K562 (cell line): ENCODE measurements at regions not wholly inside any gene's neighbourhood (a gene's known extent, or its start where the extent isn't known, plus 50 kb on each side); places are given as distances from the start of the nearest gene placed in this dataset.

Experiments used
- ATAC-seq: fragments of 200-7000 bp; cut with Tn5 transposase; 3 replicates; pipeline ENCODE4 v1.9.1; 2020; ENCODE audit warnings: moderate library complexity
- BruUV-seq: library from RNA; stranded (reverse); fragments of 400-500 nt; replicated peaks from 2 replicates; lab custom pipeline; 2021; lab: Mats Ljungman, UMichigan
- CTCF ChIA-PET: fragments of 300-600 bp; formaldehyde crosslinking; extraction: SDS; loops from one replicate; lab custom pipeline; 2021; ENCODE audit warnings: low intra/inter-chr PET ratio; lab: Yijun Ruan, JAX
- POLR2A ChIA-PET: fragments of 300-600, 350-650 bp; sonication (Branson Sonifier 250); formaldehyde crosslinking; extraction: SDS; loops from one replicate; lab custom pipeline; 2021; ENCODE audit warnings: antibody characterized with exemption, inconsistent platforms; lab: Yijun Ruan, JAX
- DNase-seq, 4 experiments: peaks; one replicate each; pipeline versions ENCODE4 v3.0.0 to v3.0.0-alpha.2; 2011 to 2018; ENCODE audit warnings: low spot score in 3 of 4, mixed read lengths in 3 of 4; ENCODE audit errors: extremely low read depth in 1 of 4
- FAIRE-seq: peaks from 2 replicates; lab custom pipeline; 2011; peaks lifted over from hg19 to GRCh38; lab: Jason Lieb, UNC
- H2AFZ ChIP-seq: 2 replicates; pipeline ENCODE4 v1.6.0; 2011; ENCODE audit warnings: low read depth, low read length, control low read depth, inconsistent platforms
- H3K27ac ChIP-seq: fragments of 200-600 bp; 3 replicates; pipeline ENCODE4 v1.8.0; 2011; ENCODE audit warnings: low read depth, mild to moderate bottlenecking, control low read depth, inconsistent platforms, low read length, moderate library complexity, mixed read lengths; ENCODE audit errors: extremely low read depth
- H3K27me3 ChIP-seq, 2 experiments: fragments of 300-600 bp in 1 of 2; 2 replicates in 1 of 2; 3 replicates in 1 of 2; pipeline versions ENCODE4 v1.6.0 to v1.8.0; 2011; ENCODE audit warnings: inconsistent platforms in 2 of 2, low read length in 2 of 2, mild to moderate bottlenecking in 1 of 2, mixed read lengths in 1 of 2, moderate library complexity in 1 of 2; ENCODE audit not compliant: control insufficient read depth in 2 of 2, insufficient read depth in 2 of 2
- H3K36me3 ChIP-seq: fragments of 300-600 bp; 3 replicates; pipeline ENCODE4 v1.8.0; 2011; ENCODE audit warnings: mild to moderate bottlenecking, low read length, inconsistent platforms; ENCODE audit not compliant: control insufficient read depth, insufficient read depth
- H3K4me1 ChIP-seq, 2 experiments: fragments of 200-600 bp in 1 of 2; replicated peaks in 1 of 2; 2 replicates in 1 of 2; 3 replicates in 1 of 2; pipeline versions ENCODE4 v1.5.1 to v1.8.0; 2011; ENCODE audit warnings: inconsistent platforms in 2 of 2, low read length in 2 of 2, mild to moderate bottlenecking in 1 of 2, mixed read lengths in 1 of 2, moderate library complexity in 1 of 2; ENCODE audit not compliant: control insufficient read depth in 2 of 2, insufficient read depth in 2 of 2
- H3K4me2 ChIP-seq: 2 replicates; pipeline ENCODE4 v1.6.1; 2011; ENCODE audit warnings: low read length, control low read depth, inconsistent platforms, mixed read lengths; ENCODE audit not compliant: insufficient read depth
- H3K4me3 ChIP-seq: fragments of 200-600 bp; sonication (generic), shearing (Covaris generic); 2 replicates; pipeline ENCODE4 v1.5.1; 2016; ENCODE audit warnings: control low read depth, inconsistent platforms
- H3K79me2 ChIP-seq: fragments of 200-600 bp; 3 replicates; pipeline ENCODE4 v1.8.0; 2011; ENCODE audit warnings: low read length, inconsistent platforms; ENCODE audit not compliant: control insufficient read depth, insufficient read depth
- H3K9ac ChIP-seq, 2 experiments: 2 replicates each; pipeline versions ENCODE4 v1.6.0 to v1.6.1; 2011; ENCODE audit warnings: low read depth in 2 of 2, low read length in 2 of 2, control low read depth in 1 of 2, inconsistent platforms in 1 of 2, mild to moderate bottlenecking in 1 of 2, mixed read lengths in 1 of 2; ENCODE audit not compliant: insufficient read depth in 1 of 2
- H3K9me1 ChIP-seq: one replicate; pipeline ENCODE4 v1.6.0; 2011; ENCODE audit warnings: inconsistent platforms, mild to moderate bottlenecking, low read length, moderate library complexity; ENCODE audit not compliant: control insufficient read depth, insufficient read depth
- H3K9me3 ChIP-seq: replicated peaks from 2 replicates; pipeline ENCODE4 v1.5.1; 2011; ENCODE audit warnings: low read depth, low read length, inconsistent platforms; ENCODE audit not compliant: control insufficient read depth, insufficient read depth
- H4K20me1 ChIP-seq: replicated peaks from 2 replicates; pipeline ENCODE4 v1.6.1; 2011; ENCODE audit warnings: low read length, inconsistent platforms, mixed read lengths; ENCODE audit not compliant: control insufficient read depth, insufficient read depth
- ARNT ChIP-seq, 2 experiments: fragments of 450-650 bp; IDR thresholded peaks; 2 replicates each; pipeline ENCODE4 v1.6.1; 2016; ENCODE audit warnings: mild to moderate bottlenecking in 1 of 2
- MAFK ChIP-seq: IDR thresholded peaks from 2 replicates; pipeline ENCODE4 v1.6.1; 2011; ENCODE audit warnings: low read length, improper control_type of control experiment
- SMARCB1 ChIP-seq: IDR thresholded peaks from 2 replicates; pipeline ENCODE4 v1.6.1; 2011; ENCODE audit warnings: improper control_type of control experiment, low read depth; ENCODE audit not compliant: insufficient read length
- SPI1 ChIP-seq: IDR thresholded peaks from 2 replicates; pipeline ENCODE4 v1.6.1; 2011; ENCODE audit warnings: low read depth, low read length, control low read depth, borderline replicate concordance
- SRSF1 ChIP-seq: fragments of 200-400 bp; formaldehyde crosslinking; IDR thresholded peaks from 2 replicates; pipeline ENCODE4 v1.6.1; 2017; ENCODE audit warnings: mild to moderate bottlenecking, low read depth, low read length, moderate library complexity
- ZNF274 ChIP-seq: IDR thresholded peaks from 2 replicates; pipeline ENCODE4 v1.6.1; 2011; ENCODE audit warnings: low read depth, mild to moderate bottlenecking, low read length, moderate library complexity, borderline replicate concordance
- ZNF79 ChIP-seq: fragments of 250-450 bp; sonication (Bioruptor Pico); IDR thresholded peaks from 2 replicates; pipeline ENCODE4 v1.4.0; 2020; ENCODE audit warnings: low read depth, mild to moderate bottlenecking, moderate library complexity
- WGBS: fragments of 100-300 bp; shearing (Covaris generic); methylation state at CpG from one replicate; pipeline ENCODE4 v1.1.6; 2016; ENCODE audit warnings: low coverage, mixed read lengths; ENCODE audit not compliant: insufficient coverage; ENCODE audit errors: missing lambda C conversion rate; 5-methylcytosine and 5-hydroxymethylcytosine counted together
- in situ Hi-C: fragments of 300-500 bp; cut with MboI; formaldehyde crosslinking; loops from 4 replicates; pipeline ENCODE4 v1.15.0; 2018; ENCODE audit warnings: inconsistent platforms, mixed read lengths
- intact Hi-C: fragments of 100-400 bp; cut with micrococcal nuclease; formaldehyde crosslinking; loops from 2 replicates; pipeline ENCODE4 v1.14.2; 2022
- TF ChIP-seq, protein P1 (sequence below): fragments of 450-650 bp; formaldehyde crosslinking; IDR thresholded peaks from 2 replicates; pipeline ENCODE4 v1.4.0; 2022; ENCODE audit warnings: missing genetic modification characterization

DNA sequence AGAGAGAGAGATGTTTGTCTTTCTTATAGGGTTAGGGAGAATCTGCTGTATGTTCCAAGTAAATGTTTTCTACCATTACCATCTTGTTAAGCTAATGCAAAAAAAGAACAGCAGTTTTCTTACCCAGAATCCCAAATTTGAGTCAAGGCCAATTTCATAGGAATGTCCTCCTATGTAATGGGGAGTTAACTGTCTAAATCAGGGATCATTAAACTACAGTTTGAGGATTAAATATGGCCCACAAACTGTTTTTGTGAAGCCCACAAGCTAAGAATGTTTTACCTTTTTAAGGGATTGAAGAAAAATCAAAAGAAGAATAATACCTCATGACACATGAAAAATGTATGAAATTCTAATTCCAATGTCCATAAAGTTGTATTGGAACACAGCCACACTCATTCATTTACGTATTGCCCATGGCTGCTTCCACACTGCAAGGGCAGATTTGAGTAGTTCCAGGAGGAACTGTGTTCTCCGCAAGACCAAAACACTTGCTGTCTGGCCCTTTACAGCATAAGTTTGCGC is 113.2 kb upstream of the SPRY1 start (continued):
- TF ChIP-seq SRSF1 (no peak), ZNF79 (CRISPR knock-in tag) (no peak), SMARCB1 (no peak)

DNA sequence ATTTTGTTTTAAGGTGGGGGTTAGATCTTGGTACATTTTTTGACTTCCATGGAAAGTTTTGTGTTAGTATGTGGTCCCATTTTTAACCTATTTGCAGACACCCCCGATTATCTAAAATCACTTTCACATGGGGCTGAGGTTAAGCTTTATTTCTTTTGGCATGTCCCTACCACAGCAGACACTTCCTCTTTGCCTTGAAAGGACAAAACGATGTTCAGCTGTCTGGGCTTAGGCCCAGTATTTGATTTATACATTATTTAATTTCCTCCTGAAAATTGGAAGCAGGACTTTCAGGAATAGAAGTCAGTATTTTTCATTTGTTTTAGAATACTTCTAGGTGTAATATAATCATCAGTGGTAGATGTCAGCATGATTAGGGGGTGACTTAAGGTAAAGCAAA is 112.4 kb upstream of the SPRY1 start:
- intact Hi-C loops (no loop called here), in situ Hi-C loops (no loop called here)
- no peaks in the 10 kb centered on the region for H3K79me2 ChIP-seq
- FAIRE-seq = no peak
- ChIA-PET POLR2A (interaction anchor here (0.6 kb wide), 1 partner anchor 77 kb away, joined by 3 read pairs; no protein-coding TSS in a partner anchor), CTCF (no interaction called here)
- TF ChIP-seq ARNT (IDR thresholded peaks at IDR 0.05) = no peak
- TF ChIP-seq MAFK = no peak
- no peak for TF ChIP-seq ZNF274
- TF ChIP-seq, protein P1, sequence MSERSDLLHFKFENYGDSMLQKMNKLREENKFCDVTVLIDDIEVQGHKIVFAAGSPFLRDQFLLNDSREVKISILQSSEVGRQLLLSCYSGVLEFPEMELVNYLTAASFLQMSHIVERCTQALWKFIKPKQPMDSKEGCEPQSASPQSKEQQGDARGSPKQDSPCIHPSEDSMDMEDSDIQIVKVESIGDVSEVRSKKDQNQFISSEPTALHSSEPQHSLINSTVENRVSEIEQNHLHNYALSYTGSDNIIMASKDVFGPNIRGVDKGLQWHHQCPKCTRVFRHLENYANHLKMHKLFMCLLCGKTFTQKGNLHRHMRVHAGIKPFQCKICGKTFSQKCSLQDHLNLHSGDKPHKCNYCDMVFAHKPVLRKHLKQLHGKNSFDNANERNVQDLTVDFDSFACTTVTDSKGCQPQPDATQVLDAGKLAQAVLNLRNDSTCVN = no peak
- TF ChIP-seq SPI1 = peak; percentile 43; the same call in 1 of the 2 replicates
- no peaks in the 10 kb centered on the region for H3K27me3 ChIP-seq
- no peak overlapping the region for H3K4me3 ChIP-seq
- H4K20me1 ChIP-seq = no peaks in the 10 kb centered on the region
- H3K9ac ChIP-seq = no peak overlapping the region
- H3K36me3 ChIP-seq = no peaks in the 10 kb centered on the region
- no peak overlapping the region for H2AFZ ChIP-seq
- no peak for DNase-seq
- H3K9me1 ChIP-seq = no peaks in the 10 kb centered on the region
- H3K4me2 ChIP-seq = no peak overlapping the region
- no peak for ATAC-seq
- H3K27ac ChIP-seq = no peak overlapping the region
- peaks cover 3% of the 10 kb centered on the region for H3K9me3 ChIP-seq
- no TSS peak for BruUV-seq
- no peaks in the 10 kb centered on the region for H3K4me1 ChIP-seq
- 32% methylated on average over 2 of the region's 2 CpGs for WGBS
